Activated T-helper 17 cell treated with anti-CD3 and anti-CD28 coated beads, Interleukin-2, amount 50 U/mL, for 72 hours (primary cell): ENCODE measurements at regions not wholly inside any gene's neighbourhood (a gene's known extent, or its start where the extent isn't known, plus 50 kb on each side); places are given as distances from the start of the nearest gene placed in this dataset.

Experiments used
- ATAC-seq: fragments of 150-1000 bp; cut with Tn5 transposase; replicated peaks from 2 replicates; pipeline ENCODE4 v1.10.0; 2021; ENCODE audit warnings: mild to moderate bottlenecking, moderate library complexity
- H3K27ac Mint-ChIP-seq: one replicate; pipeline ENCODE4 v1.8.0; 2022; ENCODE audit warnings: mixed read lengths
- H3K27me3 Mint-ChIP-seq: one replicate; pipeline ENCODE4 v1.8.0; 2022; ENCODE audit warnings: mixed read lengths
- H3K36me3 Mint-ChIP-seq: one replicate; pipeline ENCODE4 v1.8.0; 2022; ENCODE audit warnings: low read depth, mild to moderate bottlenecking, mixed read lengths
- H3K4me1 Mint-ChIP-seq: one replicate; pipeline ENCODE4 v1.8.0; 2022; ENCODE audit warnings: mixed read lengths
- H3K4me3 Mint-ChIP-seq: one replicate; pipeline ENCODE4 v1.8.0; 2022; ENCODE audit warnings: mild to moderate bottlenecking, mixed read lengths
- H3K9me3 Mint-ChIP-seq: one replicate; pipeline ENCODE4 v1.8.0; 2022; ENCODE audit warnings: mixed read lengths

DNA sequence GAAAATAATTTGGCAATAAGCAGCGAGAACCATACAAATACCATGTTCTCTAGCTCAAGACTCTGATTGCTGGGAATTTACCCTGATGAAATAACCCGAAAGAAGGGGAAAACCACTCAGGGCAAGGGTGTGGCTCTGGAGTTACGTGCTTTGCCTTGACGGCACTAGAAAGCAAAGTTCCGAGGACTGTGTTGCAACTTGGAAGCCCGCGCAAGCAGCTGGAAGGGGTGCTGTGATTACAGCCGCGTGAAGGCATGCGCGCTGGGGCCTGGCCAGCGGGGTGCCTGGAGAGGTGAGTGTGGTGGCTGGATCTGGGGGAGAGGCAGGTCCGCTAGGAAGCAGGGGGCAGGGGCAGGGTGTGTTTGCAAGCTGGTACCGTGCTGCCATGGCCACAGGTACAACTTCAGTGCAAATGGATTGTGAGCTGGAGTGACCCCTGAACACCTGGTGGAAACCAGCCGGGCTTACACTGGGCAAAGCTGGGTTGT, 52.6 kb upstream of the CNOT6 start:
- no peaks in the 10 kb centered on the region for H3K4me1 Mint-ChIP-seq
- no peak for ATAC-seq
- H3K9me3 Mint-ChIP-seq: peaks cover 5% of the 10 kb centered on the region
- no peak overlapping the region for H3K4me3 Mint-ChIP-seq
- H3K27ac Mint-ChIP-seq: no peak overlapping the region
- H3K36me3 Mint-ChIP-seq: no peaks in the 10 kb centered on the region
- peaks cover 8% of the 10 kb centered on the region for H3K27me3 Mint-ChIP-seq
